HG02642 (cell line): ENCODE measurements at regions not wholly inside any gene's neighbourhood (a gene's known extent, or its start where the extent isn't known, plus 50 kb on each side); places are given as distances from the start of the nearest gene placed in this dataset.
A peak's percentile ranks its signal among the peaks of the same experiment; 100 is the strongest.
"Not testable (repeated sequence)": the region's sequence is repeated elsewhere in the genome, so short reads cannot be mapped to it uniquely, and the experiment has no call there.

Experiments used
- ATAC-seq: cut with Tn5 transposase; IDR thresholded peaks from one replicate; pipeline ENCODE4 v1.9.1; 2021; ENCODE audit warnings: mild to moderate bottlenecking; ENCODE audit not compliant: unreplicated experiment, poor library complexity

DNA sequence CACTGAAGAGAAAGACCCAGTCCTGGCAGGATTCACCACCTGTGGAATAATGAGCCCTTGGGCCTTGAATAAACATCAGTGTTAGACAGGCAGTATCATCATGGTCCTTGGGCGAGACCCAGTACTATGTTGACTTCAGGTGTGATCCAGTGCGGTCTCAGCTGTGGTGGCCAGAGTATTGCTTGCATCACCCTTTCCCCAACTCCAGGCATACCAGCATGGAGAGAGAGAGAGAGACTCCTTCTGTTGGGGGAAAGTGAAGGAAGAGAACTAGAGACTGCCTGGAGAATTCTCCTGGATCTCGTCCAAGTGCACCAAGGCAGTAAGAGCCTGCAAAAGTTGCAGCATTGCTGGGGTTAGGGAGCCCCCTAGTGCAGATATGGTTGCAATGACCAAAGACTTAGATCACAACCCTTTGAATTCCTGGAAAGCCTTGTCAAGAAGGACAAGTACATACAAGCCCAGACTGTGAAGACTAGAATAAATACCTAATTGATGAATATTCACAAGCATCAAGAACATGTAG, 61.1 kb upstream of the VAMP7 start:
- ATAC-seq: peak; percentile 56

DNA sequence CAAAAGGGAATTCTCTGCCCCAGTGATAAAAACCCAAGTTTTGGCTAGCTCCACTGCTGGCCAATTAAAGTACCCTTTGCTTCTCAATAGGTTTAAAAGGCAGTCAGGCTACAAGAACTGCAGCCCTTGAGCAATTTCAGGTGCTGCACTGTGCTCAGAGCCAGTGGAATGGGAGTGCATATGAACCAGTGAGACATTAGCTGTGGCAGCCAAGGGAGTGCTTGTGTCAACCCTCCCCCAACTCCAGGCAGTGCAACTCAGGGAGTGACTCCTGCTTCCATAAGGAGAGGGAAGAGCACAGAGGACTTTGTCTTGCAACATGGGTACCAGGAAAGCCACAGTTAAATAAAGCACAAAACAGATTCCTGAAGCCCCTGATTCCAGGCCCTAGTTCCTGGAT, 61.6 kb upstream of the VAMP7 start:
- no peak for ATAC-seq

DNA sequence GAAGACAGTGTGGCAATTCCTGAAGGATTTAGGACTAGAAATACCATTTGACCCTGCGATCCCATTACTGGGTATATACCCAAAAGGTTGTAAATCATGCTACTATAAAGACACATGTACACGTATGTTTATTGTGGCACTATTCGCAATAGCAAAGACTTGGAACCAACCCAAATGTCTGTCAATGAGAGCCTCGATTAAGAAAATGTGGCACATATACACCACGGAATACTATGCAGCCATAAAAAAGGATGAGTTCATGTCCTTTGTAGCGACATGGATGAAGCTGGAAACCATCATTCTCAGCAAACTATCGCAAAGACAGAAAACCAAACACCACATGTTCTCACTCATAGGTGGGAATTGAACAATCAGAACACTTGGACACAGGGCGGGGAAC, 66.8 kb upstream of the VAMP7 start:
- not testable (repeated sequence) for ATAC-seq

DNA sequence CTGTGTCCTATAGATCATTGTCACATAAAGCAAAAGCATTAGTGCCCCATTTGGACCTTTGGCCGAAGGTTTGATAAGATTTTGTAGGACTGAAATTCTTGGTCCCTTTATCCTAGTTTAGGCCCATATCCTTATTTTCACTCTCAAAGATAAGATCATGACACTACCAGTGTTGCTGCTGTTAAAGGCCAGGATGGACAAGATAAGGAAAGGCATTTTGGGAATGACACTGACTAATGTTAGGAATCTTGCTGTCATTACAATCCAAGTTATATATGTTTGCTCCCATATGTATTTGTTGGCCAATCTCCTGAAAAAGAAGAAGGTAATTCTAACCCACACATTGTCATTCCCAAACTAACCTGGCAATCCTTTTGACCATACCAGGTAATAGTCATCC, 101.3 kb upstream of the VAMP7 start:
- ATAC-seq: no peak

DNA sequence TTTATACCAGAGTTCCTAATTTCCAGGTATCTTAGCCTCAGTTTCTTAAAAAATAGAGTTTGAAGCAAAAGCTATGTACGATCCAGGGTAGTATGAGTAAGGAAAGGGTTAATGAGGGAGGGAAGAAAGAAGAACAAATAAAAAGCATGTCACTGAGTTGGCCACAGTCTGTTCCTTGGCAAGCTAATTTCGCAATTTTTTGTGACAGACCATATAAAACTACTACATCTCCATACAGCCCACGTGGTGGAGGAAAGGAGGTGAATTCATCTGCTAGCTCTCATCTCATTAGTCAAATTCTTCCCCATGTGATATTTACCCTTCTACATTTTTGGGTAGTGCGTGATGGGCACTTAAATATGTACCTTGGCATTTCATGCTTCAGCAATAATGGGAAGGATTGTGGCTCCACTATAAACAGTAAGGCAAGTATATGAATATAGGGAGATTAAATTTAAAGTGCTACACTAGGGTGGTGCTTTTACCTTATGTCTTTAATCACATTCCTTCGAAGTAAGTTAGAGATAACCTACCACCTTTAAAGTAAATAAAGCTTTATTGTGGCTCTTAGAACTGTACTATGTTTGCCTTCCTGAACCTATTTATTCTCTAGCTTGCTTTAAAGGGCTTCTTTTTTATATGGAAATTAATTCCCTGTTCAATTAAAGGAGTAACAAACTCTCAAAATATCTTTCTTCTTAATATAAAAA, 102.1 kb upstream of the VAMP7 start:
- no peak for ATAC-seq

DNA sequence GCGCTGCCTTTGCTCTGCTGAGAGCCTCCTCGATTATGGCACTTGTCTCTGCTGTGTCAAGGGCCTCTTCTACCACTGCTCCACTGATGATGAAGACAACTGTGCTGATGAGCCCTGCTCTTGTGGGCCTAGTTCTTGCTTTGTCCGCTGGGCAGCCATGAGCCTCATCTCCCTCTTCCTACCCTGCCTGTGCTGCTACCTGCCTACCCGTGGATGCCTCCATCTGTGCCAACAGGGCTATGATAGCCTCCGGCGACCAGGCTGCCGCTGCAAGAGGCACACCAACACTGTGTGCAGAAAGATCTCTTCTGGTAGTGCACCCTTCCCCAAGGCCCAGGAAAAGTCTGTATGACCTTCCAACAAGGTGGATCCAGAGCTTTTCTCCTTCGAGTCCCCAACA, 106.8 kb upstream of the VAMP7 start:
- no peak for ATAC-seq

DNA sequence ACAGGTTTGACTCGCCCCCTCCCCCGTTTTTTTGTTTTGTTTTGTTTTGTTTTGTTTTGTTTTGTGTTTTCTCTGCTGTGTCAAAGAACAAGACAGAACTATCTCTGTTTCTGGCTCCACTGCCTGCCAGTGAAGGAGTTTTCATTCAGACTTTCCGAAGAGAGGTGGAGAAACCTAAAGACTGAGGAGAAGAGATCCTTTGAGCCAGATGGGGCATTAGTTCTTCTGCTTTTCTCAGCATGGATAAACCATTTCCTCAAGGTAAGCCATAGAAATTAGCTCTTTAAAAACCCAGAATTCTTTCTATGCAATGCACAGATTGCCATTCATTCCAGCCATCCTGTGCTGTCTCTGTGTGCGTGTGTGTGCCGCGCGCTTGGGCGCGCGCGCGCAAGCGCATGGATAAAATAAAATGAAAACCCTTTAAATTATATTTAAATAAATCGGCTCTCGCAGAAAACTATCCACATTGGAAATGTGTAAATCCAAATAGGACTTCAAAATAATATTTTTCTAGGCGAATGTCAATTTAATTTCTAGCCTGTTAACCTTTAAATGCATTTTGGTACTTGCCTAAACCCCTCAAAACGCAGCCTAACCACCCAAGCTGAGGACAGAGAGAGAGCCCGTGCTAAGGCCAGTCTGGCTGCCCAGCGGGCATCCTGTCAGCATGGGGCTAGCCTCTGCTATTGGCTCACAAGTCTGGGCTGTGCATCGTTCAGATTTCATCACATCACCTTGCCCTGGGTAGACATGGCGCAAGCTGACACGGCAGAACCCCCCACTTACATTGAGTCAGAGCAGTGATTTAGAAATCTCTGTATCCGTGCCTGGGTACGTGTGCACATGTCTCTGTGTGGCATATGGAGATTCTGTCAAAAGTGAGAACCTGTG, 113.0 kb upstream of the VAMP7 start:
- ATAC-seq: no peak

DNA sequence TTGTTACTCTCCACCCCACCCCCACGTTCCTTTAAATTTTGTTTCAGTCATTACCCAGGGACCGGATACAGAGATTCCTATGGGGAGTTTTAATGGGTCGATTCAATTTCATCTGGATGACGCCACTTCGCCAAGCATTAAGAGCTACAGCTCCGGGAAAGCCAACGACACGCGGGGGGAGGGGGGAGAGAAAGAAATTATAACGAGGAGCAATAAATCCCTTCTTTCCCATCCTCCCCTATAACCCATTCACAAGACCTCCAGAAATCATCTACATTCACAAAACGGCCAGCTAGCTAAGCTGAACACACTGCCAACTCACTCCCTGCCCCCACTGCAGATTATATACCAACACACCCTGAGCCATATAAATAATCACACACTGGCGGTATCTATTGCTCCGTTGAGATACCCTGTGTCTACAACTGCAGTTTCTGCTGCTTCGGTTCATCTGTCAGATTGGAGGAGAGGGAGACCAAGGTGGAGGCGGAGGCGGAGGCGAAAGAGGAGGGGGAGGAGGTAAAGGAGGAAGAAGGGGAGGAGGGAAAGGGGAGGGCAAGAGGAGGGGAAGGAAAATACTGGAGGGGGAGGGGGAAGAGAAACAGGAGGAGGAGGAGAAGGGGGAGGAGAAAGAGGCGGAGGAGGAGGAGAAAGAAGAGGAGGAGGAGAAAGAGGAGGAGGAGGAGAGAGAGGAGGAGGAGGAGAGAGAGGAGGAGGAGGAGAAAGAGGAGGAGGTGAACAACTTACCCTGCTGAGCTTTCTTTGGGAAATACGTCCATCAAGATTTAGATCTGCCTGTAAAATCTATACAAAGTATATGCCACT, 113.9 kb upstream of the VAMP7 start:
- no peak for ATAC-seq

DNA sequence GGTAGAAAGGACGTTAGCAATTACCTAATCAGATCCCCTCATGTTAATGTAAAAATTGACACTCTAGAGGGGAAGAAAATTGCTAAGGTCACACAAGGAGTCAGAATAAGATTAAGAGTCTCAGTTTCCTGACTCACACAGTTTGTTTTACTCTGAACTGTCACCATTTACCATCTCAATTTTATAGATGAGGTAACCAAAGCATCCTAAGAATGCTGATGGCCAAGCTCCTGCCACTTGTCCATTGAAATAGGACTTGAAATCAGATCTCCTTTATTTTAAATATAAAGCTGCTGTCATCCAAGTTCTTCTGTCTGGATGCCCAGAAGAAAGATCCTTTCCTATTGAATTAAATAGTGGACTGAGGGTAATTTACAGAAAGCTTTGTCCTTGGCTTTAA, 114.8 kb upstream of the VAMP7 start:
- ATAC-seq: no peak

DNA sequence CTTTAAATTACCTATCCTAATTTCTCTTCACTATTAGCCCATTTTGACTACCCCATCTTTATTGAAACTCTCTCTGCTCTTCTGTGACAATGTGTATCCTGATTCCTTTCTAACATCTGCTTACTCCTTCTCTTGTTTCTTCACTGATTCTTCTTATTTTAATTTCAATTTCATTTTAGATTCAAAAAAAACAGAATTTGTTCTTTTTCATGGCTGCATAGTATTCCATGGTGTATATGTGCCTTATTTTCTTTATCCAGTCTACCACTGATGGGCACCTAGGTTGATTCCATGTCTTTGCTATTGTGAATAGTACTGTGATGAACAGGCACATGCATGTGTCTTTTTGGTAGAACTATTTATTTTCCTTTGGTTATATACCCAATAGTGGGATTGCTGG, 120.0 kb upstream of the VAMP7 start:
- no peak for ATAC-seq

DNA sequence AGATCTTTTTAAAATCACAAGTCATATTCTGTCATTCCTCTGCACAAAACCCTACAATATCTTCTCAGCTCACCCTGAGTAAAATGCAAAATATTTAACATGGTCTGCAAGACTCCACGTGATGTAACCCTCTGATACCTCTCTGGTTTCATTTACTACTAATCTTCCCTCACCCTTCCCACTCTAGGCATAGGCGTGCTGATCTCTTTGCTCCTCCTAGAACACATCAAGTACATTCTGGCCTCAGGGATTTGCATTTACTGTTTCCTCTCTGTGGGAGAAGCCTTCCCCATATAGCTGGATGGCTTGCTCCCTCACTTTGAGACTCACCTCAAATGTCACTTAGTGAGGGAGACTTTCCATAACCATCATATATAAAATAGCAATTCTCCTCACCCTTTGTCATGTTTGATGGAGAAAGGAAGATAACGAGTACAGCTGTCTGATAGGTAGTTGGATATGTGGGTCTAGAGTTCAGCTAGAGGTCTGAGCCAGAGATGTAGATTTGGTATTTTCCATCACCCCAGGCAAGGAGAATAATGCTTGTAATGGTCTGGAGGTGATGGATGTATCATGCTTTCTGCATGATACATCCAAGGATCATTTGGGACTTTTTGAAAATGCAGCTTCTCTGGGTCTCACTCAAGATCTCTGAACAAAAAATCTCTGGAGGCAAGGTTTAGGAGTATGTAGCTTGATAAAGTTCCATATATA, 123.9 kb upstream of the VAMP7 start:
- no peak for ATAC-seq

DNA sequence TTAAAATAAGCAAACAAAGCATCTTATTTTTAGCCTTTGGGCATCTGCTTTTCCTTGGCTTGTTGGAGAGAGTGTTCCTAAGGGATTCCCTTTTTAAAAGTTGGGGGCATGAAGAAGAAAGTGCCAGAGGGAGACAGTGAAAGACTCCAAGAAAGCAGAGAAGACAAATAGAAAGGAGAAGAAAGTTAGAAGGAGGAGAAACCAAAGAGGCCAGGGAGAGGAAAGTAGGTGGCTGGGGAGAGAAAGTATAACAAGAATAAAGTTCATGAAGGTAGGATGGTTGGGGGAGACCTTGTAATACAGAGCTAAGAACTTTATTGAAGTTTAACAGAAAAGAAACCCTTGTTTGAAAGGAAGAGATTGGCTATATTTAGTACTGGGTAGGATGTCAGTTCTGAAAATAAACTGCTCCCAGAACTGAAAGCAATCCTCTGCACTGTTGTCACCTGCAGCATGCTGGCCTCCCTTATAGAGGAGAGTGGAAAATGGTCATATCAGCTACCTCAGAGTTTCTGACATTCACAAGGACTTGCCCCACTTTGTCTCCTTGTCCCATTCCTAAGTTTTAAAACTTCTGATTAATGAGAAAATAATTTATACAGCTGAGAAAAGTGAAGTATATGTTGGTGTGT, 125.3 kb upstream of the VAMP7 start:
- ATAC-seq: no peak

DNA sequence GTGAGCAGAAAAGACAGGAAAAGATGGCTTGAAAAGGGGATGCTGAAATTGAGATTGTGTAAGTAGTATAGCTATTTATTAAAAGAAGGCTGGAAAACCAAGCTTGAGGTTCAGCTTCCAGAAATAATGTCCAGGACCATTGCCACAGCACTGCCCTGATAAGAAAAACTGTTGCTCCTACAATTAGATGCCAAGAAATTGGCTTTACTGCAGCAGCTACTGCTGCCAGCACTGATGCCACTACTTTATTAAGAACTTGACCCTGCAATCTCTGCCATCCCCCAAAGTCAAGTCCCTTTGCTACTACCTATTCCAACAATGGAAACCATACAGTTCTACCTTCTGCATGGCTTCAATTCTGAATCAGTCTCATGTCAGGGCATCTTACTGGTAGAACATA, 130.0 kb upstream of the VAMP7 start:
- no peak for ATAC-seq

DNA sequence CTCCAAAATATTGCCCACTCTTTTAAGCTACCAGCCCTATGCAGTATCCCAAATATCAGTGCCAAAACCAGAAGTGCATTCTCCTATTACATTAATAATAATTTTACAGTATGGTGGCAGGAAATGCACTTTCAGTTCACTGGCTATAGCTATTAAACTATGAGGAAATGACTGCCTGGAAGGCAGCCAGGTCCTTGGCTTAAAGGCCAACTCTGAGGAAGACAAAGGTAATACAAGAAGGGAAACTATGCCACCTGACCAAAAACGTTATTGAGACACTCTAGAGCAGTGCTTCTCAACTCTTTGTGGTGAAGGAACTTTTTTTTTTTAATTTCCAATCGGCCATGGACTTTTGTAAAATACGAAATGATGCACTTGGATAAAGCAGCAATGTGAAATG, 133.6 kb upstream of the VAMP7 start:
- ATAC-seq: no peak

DNA sequence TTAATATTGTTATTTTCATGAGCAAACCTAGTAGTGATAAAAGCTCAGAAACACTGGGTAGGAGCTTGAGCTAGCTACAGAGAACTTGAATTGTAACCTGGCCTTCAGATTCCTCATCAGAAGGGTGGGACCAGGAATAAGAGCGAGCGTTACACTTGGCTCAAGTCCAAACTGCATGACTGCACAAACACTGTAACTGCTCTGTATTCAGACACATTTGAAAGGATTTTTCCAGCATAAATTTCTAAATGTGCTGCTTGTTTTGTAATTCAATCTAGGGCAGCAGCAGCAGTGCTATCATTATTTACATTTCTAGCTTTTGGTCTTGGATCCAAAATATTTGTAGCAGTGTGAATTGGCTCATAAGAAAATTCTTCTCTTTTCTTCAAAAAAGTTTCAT, 133.0 kb upstream of the TMLHE start:
- no peak for ATAC-seq

DNA sequence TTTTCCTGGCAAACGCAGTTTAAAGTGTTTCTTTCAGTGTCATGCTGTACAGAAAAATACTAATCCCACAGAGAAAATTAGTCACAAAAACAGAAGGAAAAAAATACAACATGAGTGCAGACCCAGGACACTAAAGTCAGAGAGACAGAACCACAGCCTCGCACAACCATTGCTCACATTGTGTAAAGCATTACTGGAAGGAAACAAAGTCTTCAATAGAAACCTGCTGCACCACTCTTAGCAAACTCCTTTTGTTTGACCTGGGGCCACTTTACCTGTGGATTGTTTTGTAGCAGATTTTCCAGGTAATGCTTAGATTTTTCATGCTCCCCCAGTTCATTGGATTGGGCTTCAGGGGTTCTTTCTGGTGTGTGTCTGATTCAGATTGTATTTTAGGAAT, 131.8 kb upstream of the TMLHE start:
- ATAC-seq: no peak

DNA sequence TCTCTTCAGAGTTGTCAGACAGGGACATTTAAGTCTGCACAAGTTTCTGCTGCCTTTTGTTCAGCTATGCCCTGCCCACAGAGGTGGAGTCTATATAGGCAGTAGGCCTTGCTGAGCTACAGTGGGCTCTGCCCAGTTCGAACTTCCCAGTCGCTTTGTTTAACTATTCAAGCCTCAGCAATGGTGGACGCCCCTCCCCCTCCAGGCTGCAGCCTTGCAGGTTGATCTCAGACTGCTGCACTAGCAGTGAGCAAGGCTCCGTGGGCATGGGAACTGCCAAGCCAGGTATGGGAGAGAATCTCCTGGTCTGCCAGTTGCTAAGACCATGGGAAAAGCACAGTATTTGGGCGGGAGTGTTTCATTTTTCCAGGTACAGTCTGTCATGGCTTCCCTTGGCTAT, 115.6 kb upstream of the TMLHE start:
- ATAC-seq: not testable (repeated sequence)

DNA sequence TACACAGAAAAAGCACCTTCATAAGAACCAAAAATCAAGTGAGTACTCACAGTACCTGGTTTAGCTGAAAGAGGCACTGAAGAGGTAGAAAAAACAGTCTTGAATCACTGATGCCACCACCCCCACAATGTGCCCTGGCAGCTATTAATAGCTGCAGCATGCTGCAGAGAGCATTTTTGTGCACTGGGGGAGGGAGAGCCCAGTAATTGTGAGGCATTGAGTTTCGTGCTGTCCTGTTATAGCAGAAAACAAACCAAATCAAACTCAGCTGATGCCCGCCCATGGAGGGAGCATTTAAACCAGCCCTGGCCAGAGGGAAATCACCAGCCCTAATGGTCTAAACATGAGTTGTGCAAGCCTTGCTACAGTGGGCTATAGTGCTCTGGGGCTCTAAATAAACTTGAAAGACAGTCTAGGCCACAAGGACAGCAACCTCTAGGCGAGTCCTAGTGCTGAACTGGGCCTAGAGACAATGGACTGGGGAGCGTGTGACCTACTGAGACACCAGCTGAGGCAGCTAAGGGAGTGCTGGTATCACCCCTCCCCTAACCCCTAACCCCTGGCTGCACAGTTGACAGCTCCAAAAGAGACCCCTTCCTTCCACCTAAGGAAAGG, 106.3 kb upstream of the TMLHE start:
- ATAC-seq: no peak

DNA sequence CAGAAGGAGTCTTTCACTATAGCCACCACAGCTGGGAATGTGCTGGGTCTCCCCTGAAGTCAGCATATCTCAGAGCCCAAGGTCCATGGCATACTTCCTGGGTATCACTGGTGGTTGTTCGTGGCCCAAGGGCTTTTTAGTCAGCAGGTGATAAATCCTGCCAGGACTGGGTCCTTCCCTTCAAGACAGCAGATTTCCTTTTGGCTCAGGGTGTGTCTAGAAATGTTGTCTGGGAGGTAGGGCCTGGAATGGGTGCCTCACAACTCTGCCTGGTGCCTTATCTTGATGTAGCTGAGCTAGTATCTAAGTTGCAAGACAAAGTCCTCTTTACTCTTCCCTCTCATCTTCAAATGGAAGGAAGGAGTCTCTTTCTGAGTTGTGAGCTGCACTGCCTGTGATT, 102.4 kb upstream of the TMLHE start:
- ATAC-seq: no peak
